VCaP (cell line): ENCODE measurements at regions not wholly inside any gene's neighbourhood (a gene's known extent, or its start where the extent isn't known, plus 50 kb on each side); places are given as distances from the start of the nearest gene placed in this dataset.

ENCODE experiments used
- H3K27ac ChIP-seq: fragments of 450-650 bp; 2 replicates; pipeline ENCODE4 v1.5.1; 2017
- CTCF ChIP-seq: fragments of 450-650 bp; conservative IDR thresholded peaks from 2 replicates; pipeline ENCODE4 v1.5.1; 2017; ENCODE audit warnings: mild to moderate bottlenecking, moderate library complexity

GRCh38 chr2:234218266-234219045 is 168.0 kb downstream of the SPP2 start:
- H3K27ac ChIP-seq, result no peak overlapping the region
- no peak for TF ChIP-seq CTCF

- TF ChIP-seq CTCF, result no peak
- no peak overlapping the region for H3K27ac ChIP-seq
These were observed 162.0 kb downstream of the SPP2 start for GRCh38 chr2:234212534-234212933.

- no peak overlapping the region for H3K27ac ChIP-seq
These were observed 161.3 kb downstream of the SPP2 start for GRCh38 chr2:234211797-234212196.

DNA sequence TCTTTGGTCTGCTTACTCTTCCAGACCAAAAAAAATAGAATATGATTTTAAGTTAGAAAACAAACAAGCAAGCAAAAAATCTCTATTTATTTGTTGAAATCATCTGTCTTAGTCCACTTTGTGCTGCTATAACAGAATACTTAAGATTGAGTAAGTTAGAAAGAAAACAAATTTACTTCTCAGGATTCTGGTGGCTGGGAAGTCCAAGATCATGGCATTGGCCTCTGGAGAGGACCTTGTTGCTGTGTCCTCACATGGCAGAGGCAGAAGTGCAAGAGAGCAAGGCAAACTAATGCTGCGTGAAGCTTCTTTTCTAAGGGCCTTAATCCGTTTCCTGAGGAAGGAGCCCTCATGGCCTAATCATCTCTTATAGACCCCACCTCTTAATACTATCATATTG is 156.2 kb downstream of the SPP2 start:
- TF ChIP-seq CTCF, result no peak
- H3K27ac ChIP-seq, result no peak overlapping the region

More at GRCh38 chr2:234211797-234212196, 161.3 kb downstream of the SPP2 start:
- TF ChIP-seq CTCF, result no peak

DNA sequence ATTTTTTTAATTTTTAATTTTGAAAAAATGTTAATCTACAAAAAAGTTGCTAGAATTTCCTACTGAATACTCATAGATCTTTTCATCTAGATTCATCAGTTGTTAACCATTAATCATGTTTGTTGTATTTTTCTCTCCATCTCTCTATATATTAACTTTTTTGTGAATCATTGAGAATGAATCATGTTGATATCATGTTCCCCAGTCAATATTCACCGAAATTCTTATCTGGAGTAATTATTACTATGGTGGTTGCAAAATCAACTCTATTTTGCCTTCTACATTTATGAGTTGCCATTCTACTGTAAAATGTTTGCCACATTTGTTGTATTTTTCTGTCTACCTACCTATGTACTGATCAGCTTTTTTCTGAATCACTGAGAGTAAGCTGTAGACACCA is 154.0 kb downstream of the SPP2 start:
- no peak overlapping the region for H3K27ac ChIP-seq
- no peak for TF ChIP-seq CTCF

DNA sequence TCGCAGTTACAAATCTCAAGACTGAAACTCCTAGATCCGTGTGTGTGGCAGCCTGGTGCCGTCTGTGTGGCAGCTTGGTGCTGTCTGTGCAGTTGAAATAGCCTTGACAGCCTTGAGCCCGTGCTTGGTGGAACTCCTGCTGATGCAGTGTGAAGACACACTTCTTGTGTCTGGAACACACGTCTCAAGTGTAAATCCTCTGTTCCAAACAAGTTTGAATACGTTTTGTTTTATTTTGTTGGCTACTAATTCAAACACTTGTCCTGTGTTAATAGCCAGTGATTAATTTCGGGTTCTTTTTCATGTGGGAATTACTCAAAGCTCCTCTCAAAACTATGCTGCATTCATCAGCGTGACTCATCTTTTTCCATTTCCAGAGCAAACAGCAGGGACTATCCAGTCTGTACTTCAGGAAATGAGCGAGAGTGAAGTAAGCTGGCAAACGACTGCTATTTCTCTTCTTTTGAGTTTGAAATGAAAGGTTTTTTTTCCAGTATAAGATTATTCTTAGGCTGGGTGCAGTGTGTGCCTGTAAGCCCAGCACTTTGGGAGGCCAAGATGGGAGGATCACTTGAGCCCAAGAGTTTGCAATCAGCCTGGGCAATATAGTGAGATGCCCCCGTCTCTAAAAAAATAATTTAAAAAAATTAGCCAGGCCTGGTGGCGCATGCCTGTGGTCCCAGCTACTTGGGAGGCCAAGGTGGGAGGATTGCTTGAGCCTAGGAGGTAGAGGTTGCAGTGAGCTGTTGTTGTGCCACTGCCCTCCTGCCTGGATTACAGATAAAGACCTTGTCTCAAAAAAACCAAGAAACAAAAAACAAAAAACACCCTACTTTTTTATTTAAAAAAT is 152.9 kb downstream of the SPP2 start:
- no peak overlapping the region for H3K27ac ChIP-seq
- no peak for TF ChIP-seq CTCF

DNA sequence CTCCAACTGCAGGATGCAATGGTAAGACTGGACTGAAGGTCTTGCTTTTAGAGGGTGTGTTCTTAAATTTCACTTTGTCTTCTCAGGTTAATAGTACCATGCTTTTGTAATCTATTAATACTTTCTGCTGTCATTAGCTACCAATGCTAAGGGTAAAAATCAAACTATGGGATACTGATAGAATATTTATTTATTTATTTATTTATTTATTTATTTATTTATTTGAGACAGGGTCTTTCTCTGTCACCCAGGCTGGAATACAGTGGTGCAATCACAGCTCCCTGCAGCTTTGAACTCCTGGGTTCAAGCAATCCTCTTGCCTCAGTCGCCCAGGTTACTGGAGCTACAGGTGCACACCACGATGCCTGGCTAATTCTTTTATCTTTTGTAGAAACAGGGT is 152.1 kb downstream of the SPP2 start:
- no peak for TF ChIP-seq CTCF
- H3K27ac ChIP-seq, result no peak overlapping the region
